ENCODE measurements at regions not wholly inside any gene's neighbourhood (a gene's known extent, or its start where the extent isn't known, plus 50 kb on each side); places are given as distances from the start of the nearest gene placed in this dataset.

GRCh38 chr9:1320607-1321195 lies 270.5 kb downstream of the DMRT2 start:
- Histone ChIP-seq H3K36me3 (ENCODE audit: control insufficient read depth, insufficient read depth, low read length) (no peaks in the 10 kb centered on the region), H3K27ac (ENCODE audit: low read depth, low read length, severe bottlenecking) (no peak overlapping the region)

GRCh38 chr9:1327467-1327866 lies 277.3 kb downstream of the DMRT2 start:
- H3K4me1 ChIP-seq (ENCODE audit: control insufficient read depth, insufficient read depth, low read length, poor library complexity, severe bottlenecking) = no peaks in the 10 kb centered on the region
- no peak overlapping the region for H3K27ac ChIP-seq (ENCODE audit: low read depth, low read length, severe bottlenecking)
- H3K4me3 ChIP-seq (ENCODE audit: extremely low read depth, insufficient read depth, low read length, poor library complexity, severe bottlenecking) = no peak overlapping the region
- H3K36me3 ChIP-seq (ENCODE audit: control insufficient read depth, insufficient read depth, low read length) = no peaks in the 10 kb centered on the region
- no peaks in the 10 kb centered on the region for H3K9me3 ChIP-seq (ENCODE audit: control insufficient read depth, low read length)
- WGBS, 2 experiments (ENCODE audit: insufficient coverage in 2 of 2) = 100% methylated on average over 1 of the region's 3 CpGs; no CpG with 5 or more reads in 1 of the 2 experiments

More at GRCh38 chr9:1320607-1321195, 270.5 kb downstream of the DMRT2 start:
- Histone ChIP-seq H3K9me3 (ENCODE audit: control insufficient read depth, low read length) (no peaks in the 10 kb centered on the region), H3K4me3 (ENCODE audit: extremely low read depth, insufficient read depth, low read length, poor library complexity, severe bottlenecking) (no peak overlapping the region), H3K4me1 (ENCODE audit: control insufficient read depth, insufficient read depth, low read length, poor library complexity, severe bottlenecking) (no peaks in the 10 kb centered on the region)
- WGBS, 2 experiments (ENCODE audit: insufficient coverage in 2 of 2) = 78 to 88% methylated on average over 4 to 5 of the region's 7 CpGs

GRCh38 chr9:1328341-1328740 lies 278.2 kb downstream of the DMRT2 start:
- no peaks in the 10 kb centered on the region for H3K4me1 ChIP-seq (ENCODE audit: control insufficient read depth, insufficient read depth, low read length, poor library complexity, severe bottlenecking)
- H3K36me3 ChIP-seq (ENCODE audit: control insufficient read depth, insufficient read depth, low read length) = no peaks in the 10 kb centered on the region
- no peak overlapping the region for H3K4me3 ChIP-seq (ENCODE audit: extremely low read depth, insufficient read depth, low read length, poor library complexity, severe bottlenecking)
- no peak overlapping the region for H3K27ac ChIP-seq (ENCODE audit: low read depth, low read length, severe bottlenecking)
- H3K9me3 ChIP-seq (ENCODE audit: control insufficient read depth, low read length) = no peaks in the 10 kb centered on the region
- 75 to 86% methylated on average over 2 to 4 of the region's 4 CpGs for WGBS, 2 experiments (ENCODE audit: insufficient coverage in 2 of 2)

- no peaks in the 10 kb centered on the region for H3K9me3 ChIP-seq (ENCODE audit: control insufficient read depth, low read length)
These were observed 281.4 kb downstream of the DMRT2 start for GRCh38 chr9:1331546-1332038.

GRCh38 chr9:1332156-1332555 lies 282.0 kb downstream of the DMRT2 start:
- H3K27ac ChIP-seq (ENCODE audit: low read depth, low read length, severe bottlenecking) = no peak overlapping the region
- no peaks in the 10 kb centered on the region for H3K9me3 ChIP-seq (ENCODE audit: control insufficient read depth, low read length)
- WGBS, 2 experiments (ENCODE audit: insufficient coverage in 2 of 2) = 79% methylated on average over 2 of the region's 3 CpGs; no CpG with 5 or more reads in 1 of the 2 experiments
- H3K4me1 ChIP-seq (ENCODE audit: control insufficient read depth, insufficient read depth, low read length, poor library complexity, severe bottlenecking) = no peaks in the 10 kb centered on the region
- no peak overlapping the region for H3K4me3 ChIP-seq (ENCODE audit: extremely low read depth, insufficient read depth, low read length, poor library complexity, severe bottlenecking)
- H3K36me3 ChIP-seq (ENCODE audit: control insufficient read depth, insufficient read depth, low read length) = no peaks in the 10 kb centered on the region

More at GRCh38 chr9:1331546-1332038, 281.4 kb downstream of the DMRT2 start:
- Histone ChIP-seq H3K4me3 (ENCODE audit: extremely low read depth, insufficient read depth, low read length, poor library complexity, severe bottlenecking) (no peak overlapping the region), H3K36me3 (ENCODE audit: control insufficient read depth, insufficient read depth, low read length) (no peaks in the 10 kb centered on the region), H3K4me1 (ENCODE audit: control insufficient read depth, insufficient read depth, low read length, poor library complexity, severe bottlenecking) (no peaks in the 10 kb centered on the region), H3K27ac (ENCODE audit: low read depth, low read length, severe bottlenecking) (no peak overlapping the region)

- WGBS, 2 experiments (ENCODE audit: insufficient coverage in 2 of 2) = 86 to 100% methylated on average over 2 to 4 of the region's 4 CpGs
- Histone ChIP-seq H3K4me3 (ENCODE audit: extremely low read depth, insufficient read depth, low read length, poor library complexity, severe bottlenecking) (no peak overlapping the region), H3K36me3 (ENCODE audit: control insufficient read depth, insufficient read depth, low read length) (no peaks in the 10 kb centered on the region), H3K4me1 (ENCODE audit: control insufficient read depth, insufficient read depth, low read length, poor library complexity, severe bottlenecking) (no peaks in the 10 kb centered on the region), H3K9me3 (ENCODE audit: control insufficient read depth, low read length) (no peaks in the 10 kb centered on the region), H3K27ac (ENCODE audit: low read depth, low read length, severe bottlenecking) (no peak overlapping the region)
These were observed 285.0 kb downstream of the DMRT2 start for GRCh38 chr9:1335174-1335573.

- no peaks in the 10 kb centered on the region for H3K9me3 ChIP-seq (ENCODE audit: control insufficient read depth, low read length)
- H3K27ac ChIP-seq (ENCODE audit: low read depth, low read length, severe bottlenecking) = no peak overlapping the region
- WGBS, 2 experiments (ENCODE audit: insufficient coverage in 2 of 2) = 60% methylated on average over 1 of the region's 2 CpGs; no CpG with 5 or more reads in 1 of the 2 experiments
- H3K4me3 ChIP-seq (ENCODE audit: extremely low read depth, insufficient read depth, low read length, poor library complexity, severe bottlenecking) = no peak overlapping the region
- H3K36me3 ChIP-seq (ENCODE audit: control insufficient read depth, insufficient read depth, low read length) = no peaks in the 10 kb centered on the region
- H3K4me1 ChIP-seq (ENCODE audit: control insufficient read depth, insufficient read depth, low read length, poor library complexity, severe bottlenecking) = no peaks in the 10 kb centered on the region
These were observed 287.0 kb downstream of the DMRT2 start for GRCh38 chr9:1337169-1337568.

- no peak overlapping the region for H3K27ac ChIP-seq (ENCODE audit: low read depth, low read length, severe bottlenecking)
- H3K4me3 ChIP-seq (ENCODE audit: extremely low read depth, insufficient read depth, low read length, poor library complexity, severe bottlenecking) = no peak overlapping the region
- no peaks in the 10 kb centered on the region for H3K9me3 ChIP-seq (ENCODE audit: control insufficient read depth, low read length)
- H3K36me3 ChIP-seq (ENCODE audit: control insufficient read depth, insufficient read depth, low read length) = no peaks in the 10 kb centered on the region
- H3K4me1 ChIP-seq (ENCODE audit: control insufficient read depth, insufficient read depth, low read length, poor library complexity, severe bottlenecking) = no peaks in the 10 kb centered on the region
These were observed 290.2 kb downstream of the DMRT2 start for GRCh38 chr9:1340390-1340789.

GRCh38 chr9:1353291-1353690 lies 303.1 kb downstream of the DMRT2 start:
- Histone ChIP-seq H3K4me1 (ENCODE audit: control insufficient read depth, insufficient read depth, low read length, poor library complexity, severe bottlenecking) (no peaks in the 10 kb centered on the region), H3K9me3 (ENCODE audit: control insufficient read depth, low read length) (no peaks in the 10 kb centered on the region), H3K27ac (ENCODE audit: low read depth, low read length, severe bottlenecking) (no peak overlapping the region), H3K4me3 (ENCODE audit: extremely low read depth, insufficient read depth, low read length, poor library complexity, severe bottlenecking) (no peak overlapping the region), H3K36me3 (ENCODE audit: control insufficient read depth, insufficient read depth, low read length) (no peaks in the 10 kb centered on the region)
- WGBS, 2 experiments (ENCODE audit: insufficient coverage in 2 of 2) = 85 to 86% methylated on average over 2 to 3 of the region's 3 CpGs

GRCh38 chr9:1354086-1354485 lies 303.9 kb downstream of the DMRT2 start:
- Histone ChIP-seq H3K4me3 (ENCODE audit: extremely low read depth, insufficient read depth, low read length, poor library complexity, severe bottlenecking) (no peak overlapping the region), H3K9me3 (ENCODE audit: control insufficient read depth, low read length) (no peaks in the 10 kb centered on the region), H3K27ac (ENCODE audit: low read depth, low read length, severe bottlenecking) (no peak overlapping the region), H3K4me1 (ENCODE audit: control insufficient read depth, insufficient read depth, low read length, poor library complexity, severe bottlenecking) (no peaks in the 10 kb centered on the region), H3K36me3 (ENCODE audit: control insufficient read depth, insufficient read depth, low read length) (no peaks in the 10 kb centered on the region)
- WGBS, 2 experiments (ENCODE audit: insufficient coverage in 2 of 2) = 86 to 93% methylated on average over 2 to 4 of the region's 5 CpGs

- Histone ChIP-seq H3K4me1 (ENCODE audit: control insufficient read depth, insufficient read depth, low read length, poor library complexity, severe bottlenecking) (no peaks in the 10 kb centered on the region), H3K36me3 (ENCODE audit: control insufficient read depth, insufficient read depth, low read length) (no peaks in the 10 kb centered on the region), H3K9me3 (ENCODE audit: control insufficient read depth, low read length) (no peaks in the 10 kb centered on the region), H3K27ac (ENCODE audit: low read depth, low read length, severe bottlenecking) (no peak overlapping the region), H3K4me3 (ENCODE audit: extremely low read depth, insufficient read depth, low read length, poor library complexity, severe bottlenecking) (no peak overlapping the region)
- WGBS, 2 experiments (ENCODE audit: insufficient coverage in 2 of 2) = 75 to 100% methylated on average over 1 to 3 of the region's 4 CpGs
These were observed 304.4 kb downstream of the DMRT2 start for GRCh38 chr9:1354606-1355005.

All from mesodermal cell (in vitro differentiated cells).